ENCODE measurements at regions not wholly inside any gene's neighbourhood (a gene's known extent, or its start where the extent isn't known, plus 50 kb on each side); places are given as distances from the start of the nearest gene placed in this dataset.
A peak's percentile ranks its signal among the peaks of the same experiment; 100 is the strongest.

DNA sequence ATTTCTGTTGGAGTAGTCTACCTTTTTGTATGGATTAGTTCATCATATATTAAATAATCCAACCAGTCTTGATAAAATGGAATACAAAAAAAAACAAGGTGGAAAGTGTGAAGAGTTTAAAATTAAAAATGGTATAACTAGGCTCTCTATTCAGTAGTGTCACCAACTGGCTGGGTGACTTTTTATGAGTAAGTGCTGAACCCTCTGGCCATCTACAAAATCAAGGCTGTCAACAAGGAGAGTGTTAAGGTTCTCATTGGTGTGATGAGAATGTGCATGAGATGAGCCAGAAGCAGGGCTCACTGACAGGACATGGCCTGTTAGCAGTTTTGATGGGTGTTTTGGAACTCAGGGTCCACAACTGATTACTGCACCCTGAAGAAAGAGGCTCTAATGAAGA, 343.2 kb downstream of the AASDHPPT start:
- no peak overlapping the region for H3K4me3 ChIP-seq (ENCODE audit: low read length)
- no peak for DNase-seq (ENCODE audit: low read depth)
- TF ChIP-seq, protein P1, sequence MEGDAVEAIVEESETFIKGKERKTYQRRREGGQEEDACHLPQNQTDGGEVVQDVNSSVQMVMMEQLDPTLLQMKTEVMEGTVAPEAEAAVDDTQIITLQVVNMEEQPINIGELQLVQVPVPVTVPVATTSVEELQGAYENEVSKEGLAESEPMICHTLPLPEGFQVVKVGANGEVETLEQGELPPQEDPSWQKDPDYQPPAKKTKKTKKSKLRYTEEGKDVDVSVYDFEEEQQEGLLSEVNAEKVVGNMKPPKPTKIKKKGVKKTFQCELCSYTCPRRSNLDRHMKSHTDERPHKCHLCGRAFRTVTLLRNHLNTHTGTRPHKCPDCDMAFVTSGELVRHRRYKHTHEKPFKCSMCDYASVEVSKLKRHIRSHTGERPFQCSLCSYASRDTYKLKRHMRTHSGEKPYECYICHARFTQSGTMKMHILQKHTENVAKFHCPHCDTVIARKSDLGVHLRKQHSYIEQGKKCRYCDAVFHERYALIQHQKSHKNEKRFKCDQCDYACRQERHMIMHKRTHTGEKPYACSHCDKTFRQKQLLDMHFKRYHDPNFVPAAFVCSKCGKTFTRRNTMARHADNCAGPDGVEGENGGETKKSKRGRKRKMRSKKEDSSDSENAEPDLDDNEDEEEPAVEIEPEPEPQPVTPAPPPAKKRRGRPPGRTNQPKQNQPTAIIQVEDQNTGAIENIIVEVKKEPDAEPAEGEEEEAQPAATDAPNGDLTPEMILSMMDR (conservative IDR thresholded peaks at IDR 0.05; ENCODE audit: low read length), result no peak

DNA sequence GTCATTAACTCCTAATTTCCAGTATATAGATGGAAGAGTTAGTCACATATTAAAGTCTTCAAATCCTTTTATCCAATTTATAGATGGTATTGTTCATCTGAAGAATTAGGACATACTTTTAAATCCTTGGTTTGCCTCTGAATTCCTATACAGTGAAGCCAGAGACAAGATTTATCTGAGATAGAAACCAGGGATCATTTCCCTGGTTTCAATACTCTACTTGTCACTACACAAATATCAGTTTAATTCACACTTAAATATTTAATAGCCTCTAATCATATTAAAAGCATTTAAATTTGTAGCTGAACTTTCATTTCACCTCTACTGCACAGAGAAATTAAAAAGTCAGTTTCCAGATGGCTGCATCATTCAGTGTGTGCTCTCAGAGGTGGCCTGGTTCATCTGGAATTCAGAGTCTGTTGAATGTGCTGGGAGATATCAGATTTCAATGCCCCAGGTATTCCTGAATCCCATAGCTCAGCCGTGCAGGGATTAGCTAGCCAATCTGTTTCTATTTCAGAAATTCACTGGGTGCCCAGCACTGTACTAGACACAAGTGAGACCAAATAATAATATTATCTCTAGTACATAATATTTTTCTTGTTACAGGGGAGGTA, 344.3 kb downstream of the AASDHPPT start:
- DNase-seq (ENCODE audit: low read depth), result no peak
- no peak overlapping the region for H3K4me3 ChIP-seq (ENCODE audit: low read length)
- TF ChIP-seq, protein P1 (conservative IDR thresholded peaks at IDR 0.05; ENCODE audit: low read length), result no peak

DNA sequence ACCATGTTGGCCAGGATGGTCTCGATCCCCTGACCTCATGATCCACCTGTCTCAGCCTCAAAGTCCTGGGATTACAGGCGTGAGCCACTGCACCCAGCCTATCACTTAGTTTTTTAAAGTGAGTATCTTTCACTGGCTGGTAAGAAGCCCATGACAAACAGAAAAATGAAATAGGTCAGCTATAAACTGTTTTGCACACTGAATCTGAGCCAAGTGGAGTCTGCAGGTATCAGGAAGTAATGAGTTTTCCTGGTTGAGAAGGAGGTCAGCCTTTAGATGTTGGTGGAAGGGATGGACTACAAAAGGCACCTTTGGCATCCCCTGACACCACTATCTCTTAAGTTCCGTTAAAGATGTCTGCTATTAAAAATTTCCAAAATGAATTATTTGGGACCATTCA, 345.1 kb downstream of the AASDHPPT start:
- TF ChIP-seq, protein P1 (conservative IDR thresholded peaks at IDR 0.05; ENCODE audit: low read length), result no peak
- H3K4me3 ChIP-seq (ENCODE audit: low read length), result no peak overlapping the region
- no peak for DNase-seq (ENCODE audit: low read depth)

DNA sequence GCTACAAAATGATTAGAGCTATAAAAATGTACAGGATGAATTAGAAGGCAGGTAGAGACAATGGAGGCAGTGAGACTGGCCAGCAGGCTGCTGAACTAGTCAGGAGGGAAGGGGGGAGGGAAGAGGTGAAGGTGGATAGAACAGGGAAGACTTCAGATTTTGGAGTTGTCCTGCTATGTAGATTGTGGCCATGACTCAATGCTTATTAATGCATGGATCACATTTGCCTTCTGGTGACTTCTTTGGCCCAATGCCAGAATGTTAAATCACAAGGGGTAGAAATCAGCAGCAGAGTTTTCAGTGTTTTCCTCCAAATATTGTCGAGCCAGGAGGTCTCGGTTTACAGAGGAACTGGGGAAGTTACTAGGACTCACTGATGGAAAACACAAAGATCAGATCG, 346.6 kb downstream of the AASDHPPT start:
- peak; percentile 62 for DNase-seq (ENCODE audit: low read depth)
- no peak overlapping the region for H3K4me3 ChIP-seq (ENCODE audit: low read length)
- TF ChIP-seq, protein P1 (conservative IDR thresholded peaks at IDR 0.05; ENCODE audit: low read length), result no peak

DNA sequence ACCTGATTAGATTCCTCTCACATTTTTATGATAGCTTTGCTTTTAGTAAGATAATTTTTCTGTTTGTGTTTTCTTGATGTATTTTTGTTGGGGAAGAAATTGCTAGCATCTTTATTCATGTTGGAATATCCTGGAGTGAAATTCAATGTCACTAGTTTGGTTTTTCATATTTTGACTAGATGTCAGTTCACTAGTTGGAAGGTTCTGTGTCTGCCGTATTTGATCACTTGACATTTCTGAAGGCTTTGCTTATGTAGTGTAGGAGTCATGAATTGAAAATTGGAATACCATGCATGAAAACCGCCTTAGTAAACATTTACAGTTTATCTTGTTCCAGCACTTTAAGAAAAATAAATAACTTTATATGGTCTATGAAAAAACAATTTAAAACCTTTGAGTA, 348.4 kb downstream of the AASDHPPT start:
- H3K4me3 ChIP-seq (ENCODE audit: low read length), result no peak overlapping the region
- TF ChIP-seq, protein P1 (conservative IDR thresholded peaks at IDR 0.05; ENCODE audit: low read length), result no peak
- no peak for DNase-seq (ENCODE audit: low read depth)

DNA sequence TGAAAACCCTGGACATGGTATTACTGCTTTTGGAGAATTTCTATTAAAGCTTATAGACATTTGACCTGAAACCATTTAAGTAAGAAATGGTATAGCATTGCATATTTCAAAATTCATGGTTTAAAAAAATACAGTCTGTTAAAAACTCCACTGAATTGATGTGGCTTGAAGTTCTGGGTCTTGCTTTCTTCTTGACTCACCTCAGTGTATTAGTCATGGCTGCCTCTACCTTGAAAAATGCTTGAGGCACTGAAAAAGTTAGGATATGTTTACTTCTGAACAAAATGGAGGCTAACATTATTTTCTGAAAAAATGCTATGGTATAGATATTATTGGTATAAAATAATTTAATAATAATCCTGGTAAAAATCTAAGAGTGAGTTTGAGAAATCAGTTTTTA, 349.2 kb downstream of the AASDHPPT start:
- TF ChIP-seq, protein P1 (conservative IDR thresholded peaks at IDR 0.05; ENCODE audit: low read length), result no peak
- DNase-seq (ENCODE audit: low read depth), result no peak
- H3K4me3 ChIP-seq (ENCODE audit: low read length), result no peak overlapping the region

DNA sequence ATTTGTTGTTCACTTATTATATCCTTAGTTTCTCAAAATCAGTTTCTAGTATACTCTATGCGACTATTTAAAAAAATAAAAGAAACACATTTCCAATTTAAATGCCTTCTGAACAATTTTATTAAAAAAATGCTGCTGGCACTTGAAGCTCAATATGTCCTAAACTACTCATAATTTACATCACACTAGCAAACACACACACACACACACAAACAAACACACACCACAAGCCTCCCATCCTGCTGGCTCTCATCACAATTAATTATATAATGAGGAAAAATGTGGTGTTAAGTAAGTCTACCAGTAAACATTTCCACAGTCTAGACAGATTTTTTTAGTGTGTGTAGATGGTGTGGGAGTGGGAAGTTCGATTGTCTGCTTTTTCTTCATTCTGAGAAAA, 350.3 kb downstream of the AASDHPPT start:
- DNase-seq (ENCODE audit: low read depth), result no peak
- TF ChIP-seq, protein P1 (conservative IDR thresholded peaks at IDR 0.05; ENCODE audit: low read length), result no peak

More for the DNA sequence above, 350.3 kb downstream of the AASDHPPT start:
- H3K4me3 ChIP-seq (ENCODE audit: low read length), result no peak overlapping the region

Measured in AG10803 (cell line).